HG02588 (cell line): ENCODE measurements at regions not wholly inside any gene's neighbourhood (a gene's known extent, or its start where the extent isn't known, plus 50 kb on each side); places are given as distances from the start of the nearest gene placed in this dataset.

ENCODE experiments used
- ATAC-seq: cut with Tn5 transposase; IDR thresholded peaks from one replicate; pipeline ENCODE4 v1.9.1; 2021; ENCODE audit warnings: mild to moderate bottlenecking, moderate library complexity; ENCODE audit not compliant: unreplicated experiment

GRCh38 chr3:154775821-154776548 is 304.1 kb upstream of the MME start:
- ATAC-seq: no peak

DNA sequence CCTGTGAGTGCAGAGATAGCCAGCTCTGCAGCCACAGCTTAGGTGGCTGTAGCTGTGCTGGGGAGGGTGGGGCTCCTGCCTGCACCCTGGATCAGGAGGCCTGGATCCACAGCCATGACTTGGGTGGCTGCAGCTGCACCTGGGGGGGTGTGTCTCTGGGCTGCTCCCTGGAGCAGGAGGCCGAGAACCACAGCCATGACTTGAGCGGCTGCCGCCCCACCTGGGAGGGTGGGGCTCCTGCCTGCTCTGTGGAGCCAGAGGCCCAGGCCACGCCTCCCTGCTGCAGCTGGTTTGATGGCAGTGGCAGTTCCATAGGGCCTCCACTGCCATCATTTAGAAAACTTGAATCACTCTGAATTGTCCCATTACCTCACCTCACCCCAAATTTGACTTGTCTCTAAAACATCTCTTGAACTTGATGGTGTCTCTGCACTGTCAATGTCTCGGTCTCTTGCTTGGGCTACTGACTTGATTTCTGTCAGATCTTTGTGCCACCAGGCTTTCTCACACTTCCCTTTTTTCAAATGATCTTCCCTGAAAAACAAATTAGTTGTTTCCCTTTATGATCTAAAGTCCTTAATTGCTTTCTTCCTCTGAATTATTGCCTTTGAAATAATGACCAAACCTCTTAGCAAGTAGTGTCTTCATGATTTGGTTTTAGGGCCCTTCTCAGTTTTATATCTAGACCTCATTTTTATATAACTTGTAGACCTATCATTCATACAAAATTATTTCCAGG is 313.2 kb upstream of the MME start:
- ATAC-seq: no peak

GRCh38 chr3:154764856-154765640 is 315.1 kb upstream of the MME start:
- ATAC-seq: no peak

GRCh38 chr3:154762486-154762885 is 317.6 kb upstream of the MME start:
- no peak for ATAC-seq

GRCh38 chr3:154759966-154760365 is 320.2 kb upstream of the MME start:
- no peak for ATAC-seq

GRCh38 chr3:154758109-154758868 is 321.8 kb upstream of the MME start:
- ATAC-seq: no peak

DNA sequence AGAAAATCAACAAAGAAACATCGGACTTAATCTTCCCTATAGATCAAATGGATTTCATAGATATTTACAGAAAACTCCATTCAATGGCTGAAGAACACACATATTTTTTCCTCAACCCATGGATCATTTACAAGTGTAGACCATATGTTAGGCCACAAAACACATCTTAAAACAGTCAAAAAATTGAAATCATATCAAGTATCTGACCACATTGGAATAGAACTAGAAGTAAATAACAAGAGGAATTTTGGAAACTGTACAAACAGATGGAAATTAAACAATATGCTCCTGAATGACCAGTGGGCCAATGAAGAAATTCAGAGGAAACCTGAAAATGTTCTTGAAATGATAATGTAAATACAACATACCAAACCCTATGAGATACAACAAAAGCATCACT is 323.1 kb upstream of the GPR149 start:
- ATAC-seq: no peak

DNA sequence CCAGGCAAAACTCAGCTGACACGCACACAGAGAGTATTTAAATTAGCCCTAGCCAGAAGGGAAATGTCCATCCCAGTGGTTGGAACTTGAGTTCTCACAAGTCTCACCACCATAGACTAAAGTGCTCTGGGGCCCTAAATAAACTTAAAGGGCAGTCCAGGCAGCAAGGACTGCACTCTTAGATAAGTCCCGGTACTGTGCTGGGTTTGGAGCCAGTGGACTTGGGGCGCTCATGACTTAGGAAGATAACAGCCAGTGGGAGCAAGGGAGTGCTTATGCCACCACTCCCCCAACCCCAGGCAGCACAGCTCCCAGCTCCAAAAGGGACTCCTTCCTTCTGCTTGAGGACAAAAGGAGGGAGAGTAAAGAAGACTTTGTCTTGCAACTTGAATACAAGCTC is 319.5 kb upstream of the GPR149 start:
- ATAC-seq: no peak

- ATAC-seq: no peak
These were observed 315.9 kb upstream of the GPR149 start for GRCh38 chr3:154745929-154746328.

DNA sequence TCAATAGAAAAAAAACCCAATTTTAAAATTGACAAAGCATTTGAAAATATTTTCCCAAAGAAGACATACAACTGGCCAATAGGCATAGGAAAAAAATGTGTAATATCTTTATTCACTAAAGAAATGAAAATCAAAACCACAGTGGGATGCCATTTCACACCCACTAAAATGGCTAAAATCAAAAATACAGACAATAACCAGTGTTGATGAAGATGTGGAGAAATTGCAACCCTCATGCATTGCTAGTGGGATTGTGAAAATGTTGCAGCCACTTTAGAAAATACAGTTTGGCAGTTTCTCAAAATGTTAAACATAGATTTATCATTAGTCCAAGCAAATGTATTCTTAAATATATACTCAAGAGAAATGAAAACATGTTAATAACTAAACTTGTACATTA is 315.1 kb upstream of the GPR149 start:
- ATAC-seq: no peak

DNA sequence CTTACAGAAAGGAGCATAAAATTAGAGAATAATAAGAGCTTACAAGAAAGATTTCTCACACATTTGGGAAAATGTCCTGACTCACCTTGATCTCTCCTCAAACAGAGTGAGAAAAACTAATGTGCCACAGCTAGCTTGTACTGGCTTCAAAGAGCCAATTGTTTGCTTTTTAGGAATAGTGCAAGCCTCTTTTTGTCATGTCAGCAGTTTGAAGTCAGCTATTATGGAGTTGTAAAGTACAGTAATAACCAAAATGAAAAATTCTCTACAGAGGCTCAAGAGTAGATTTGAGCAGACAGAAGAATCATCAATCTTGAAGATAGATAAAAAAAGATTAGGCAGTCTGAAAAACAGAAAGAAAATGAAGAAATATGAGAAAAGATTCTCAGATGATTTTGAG is 313.4 kb upstream of the GPR149 start:
- no peak for ATAC-seq

- no peak for ATAC-seq
These were observed 304.5 kb upstream of the GPR149 start for GRCh38 chr3:154734468-154734867.

DNA sequence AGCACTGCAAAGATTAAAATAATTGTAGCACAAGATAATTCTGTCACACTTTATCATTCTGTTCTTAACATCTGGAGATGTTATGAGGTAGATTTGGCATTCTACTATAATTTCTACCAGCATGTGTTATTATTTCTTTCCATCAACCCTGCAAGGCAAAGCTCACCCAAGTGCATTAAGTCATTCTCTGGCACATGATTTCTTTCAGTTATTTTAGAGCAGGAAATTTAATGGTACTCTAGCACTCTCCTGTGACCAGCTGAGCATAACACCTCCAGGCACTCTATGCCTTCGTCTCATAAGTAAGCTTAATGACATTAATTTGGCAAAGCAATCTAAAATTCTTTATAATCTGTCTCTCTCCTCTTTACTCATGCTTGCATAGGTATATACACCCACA is 300.2 kb upstream of the GPR149 start:
- ATAC-seq: no peak

- no peak for ATAC-seq
These were observed 299.8 kb upstream of the GPR149 start for GRCh38 chr3:154729741-154730140.

GRCh38 chr3:154728285-154728684 is 298.3 kb upstream of the GPR149 start:
- ATAC-seq: no peak

DNA sequence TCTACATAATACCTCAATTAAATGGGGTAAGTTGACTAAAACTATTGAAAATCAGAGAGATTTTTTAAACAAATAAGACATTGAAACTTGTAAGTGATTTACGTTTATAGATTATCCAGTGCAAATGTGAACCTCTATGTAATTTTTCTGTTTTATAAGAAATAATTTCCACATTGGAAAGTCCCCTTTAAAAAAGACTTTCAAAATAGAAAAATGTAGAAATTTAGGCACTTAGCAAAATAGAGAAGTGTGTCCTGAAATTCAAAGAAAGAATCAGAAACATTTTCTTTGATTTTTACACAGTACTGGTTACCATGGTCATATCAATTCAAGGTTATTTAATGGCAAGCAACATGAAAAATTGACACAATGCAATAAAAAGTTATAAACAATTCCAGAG is 290.9 kb upstream of the GPR149 start:
- no peak for ATAC-seq

GRCh38 chr3:154718053-154718452 is 288.1 kb upstream of the GPR149 start:
- ATAC-seq: no peak

GRCh38 chr3:154716170-154716569 is 286.2 kb upstream of the GPR149 start:
- ATAC-seq: no peak

GRCh38 chr3:154708554-154708953 is 278.6 kb upstream of the GPR149 start:
- ATAC-seq: no peak

DNA sequence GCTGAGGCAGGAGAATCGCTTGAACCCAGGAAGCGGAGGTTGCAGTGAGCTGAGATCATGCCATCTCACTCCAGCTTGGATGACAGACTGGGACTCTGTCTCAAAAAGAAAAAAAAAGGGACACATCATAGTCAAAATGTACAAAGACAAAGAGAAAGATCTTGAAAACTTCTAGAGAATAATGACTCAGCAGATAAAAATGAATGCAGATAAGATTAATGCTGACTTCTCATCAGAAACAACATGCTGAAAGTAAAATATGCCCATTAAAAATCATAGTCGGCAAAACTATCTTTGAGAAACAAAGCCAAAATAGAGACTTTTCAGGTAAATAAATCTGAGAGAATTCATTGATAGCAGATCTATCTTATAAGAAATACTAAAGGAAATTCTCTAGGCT is 271.1 kb upstream of the GPR149 start:
- no peak for ATAC-seq

DNA sequence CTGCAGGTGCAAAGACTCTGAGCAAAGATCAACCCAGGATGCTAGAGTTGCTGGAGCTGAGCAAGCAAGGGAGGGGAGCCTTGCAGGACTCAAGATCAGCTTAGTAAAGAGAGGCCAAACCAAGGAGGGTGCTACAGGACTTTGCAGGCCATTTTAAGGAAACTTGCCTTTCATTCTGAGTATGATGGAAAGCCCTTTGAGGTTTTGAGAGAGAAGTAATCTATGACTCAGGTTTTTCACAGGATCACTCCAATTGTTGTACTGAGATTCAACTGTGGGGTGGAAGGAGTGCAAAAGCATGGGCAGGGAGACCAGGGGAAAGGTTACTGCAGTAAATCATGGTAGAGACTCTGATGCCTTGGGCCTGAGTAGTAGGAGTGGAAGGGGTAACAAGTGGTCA is 260.4 kb upstream of the GPR149 start:
- ATAC-seq: peak; percentile 91
